ENCODE measurements at regions not wholly inside any gene's neighbourhood (a gene's known extent, or its start where the extent isn't known, plus 50 kb on each side); places are given as distances from the start of the nearest gene placed in this dataset.

GRCh38 chr5:38643616-38644015 lies 87.2 kb upstream of the LIFR start:
- no peak for DNase-seq (ENCODE audit: low read depth)

GRCh38 chr5:38645508-38645907 lies 89.1 kb upstream of the LIFR start:
- DNase-seq (ENCODE audit: low read depth) = no peak

- no peak for DNase-seq (ENCODE audit: low read depth)
Observed at GRCh38 chr5:38648703-38649291, 92.4 kb upstream of the LIFR start.

GRCh38 chr5:38650540-38650939 lies 94.1 kb upstream of the LIFR start:
- no peak for DNase-seq (ENCODE audit: low read depth)

- peak; percentile 45 for DNase-seq (ENCODE audit: low read depth)
Observed at GRCh38 chr5:38650946-38651345, 94.5 kb upstream of the LIFR start.

GRCh38 chr5:38651806-38652205 lies 95.4 kb upstream of the LIFR start:
- DNase-seq (ENCODE audit: low read depth) = peak; percentile 74

GRCh38 chr5:38653389-38653788 lies 96.9 kb upstream of the LIFR start:
- DNase-seq (ENCODE audit: low read depth) = peak; percentile 70

GRCh38 chr5:38655691-38656090 lies 99.2 kb upstream of the LIFR start:
- DNase-seq (ENCODE audit: low read depth) = no peak

GRCh38 chr5:38656568-38656967 lies 100.1 kb upstream of the LIFR start:
- no peak for DNase-seq (ENCODE audit: low read depth)

- DNase-seq (ENCODE audit: low read depth) = no peak
Observed at GRCh38 chr5:38657020-38657419, 100.6 kb upstream of the LIFR start.

GRCh38 chr5:38660194-38660668 lies 103.8 kb upstream of the LIFR start:
- DNase-seq (ENCODE audit: low read depth) = peak; percentile 81

GRCh38 chr5:38662090-38662489 lies 105.6 kb upstream of the LIFR start:
- DNase-seq (ENCODE audit: low read depth) = peak; percentile 48

GRCh38 chr5:38663249-38663648 lies 106.8 kb upstream of the LIFR start:
- DNase-seq (ENCODE audit: low read depth) = no peak

GRCh38 chr5:38666668-38667498 lies 110.4 kb upstream of the LIFR start:
- peak; percentile 81 for DNase-seq (ENCODE audit: low read depth)

- peak; percentile 51 for DNase-seq (ENCODE audit: low read depth)
Observed at GRCh38 chr5:38667499-38667776, 111.0 kb upstream of the LIFR start.

GRCh38 chr5:38669361-38669880 lies 113.0 kb upstream of the LIFR start:
- no peak for DNase-seq (ENCODE audit: low read depth)

GRCh38 chr5:38670066-38670465 lies 113.6 kb upstream of the LIFR start:
- peak; percentile 51 for DNase-seq (ENCODE audit: low read depth)

- peak; percentile 99 for DNase-seq (ENCODE audit: low read depth)
Observed at GRCh38 chr5:38670878-38671277, 114.4 kb upstream of the LIFR start.

- DNase-seq (ENCODE audit: low read depth) = peak; percentile 99
Observed at GRCh38 chr5:38672059-38672788, 115.8 kb upstream of the LIFR start.

GRCh38 chr5:38673671-38674071 lies 117.2 kb upstream of the LIFR start:
- peak; percentile 39 for DNase-seq (ENCODE audit: low read depth)

GRCh38 chr5:38675443-38675842 lies 119.0 kb upstream of the LIFR start:
- no peak for DNase-seq (ENCODE audit: low read depth)

GRCh38 chr5:38677636-38678035 lies 121.2 kb upstream of the LIFR start:
- DNase-seq (ENCODE audit: low read depth) = no peak

GRCh38 chr5:38678076-38678475 lies 121.6 kb upstream of the LIFR start:
- no peak for DNase-seq (ENCODE audit: low read depth)

Data from amniotic epithelial cell (primary cell).